Keratinocyte (primary cell): ENCODE measurements at regions not wholly inside any gene's neighbourhood (a gene's known extent, or its start where the extent isn't known, plus 50 kb on each side); places are given as distances from the start of the nearest gene placed in this dataset.

Source experiments
- DNase-seq: peaks from one replicate; pipeline ENCODE4 v3.0.0-alpha.2; 2011; ENCODE audit warnings: low read depth, missing footprints, low spot score
- FAIRE-seq: peaks from 2 replicates; lab custom pipeline; 2011; peaks lifted over from hg19 to GRCh38; lab: Jason Lieb, UNC
- H2AFZ ChIP-seq: 2 replicates; pipeline ENCODE4 v1.6.0; 2012; ENCODE audit warnings: low read length, control low read depth, inconsistent platforms; ENCODE audit not compliant: control insufficient read depth
- H3K27ac ChIP-seq: 2 replicates; pipeline ENCODE4 v1.5.1; 2011; ENCODE audit warnings: low read length; ENCODE audit not compliant: control insufficient read depth, insufficient read depth
- H3K27me3 ChIP-seq: 3 replicates; pipeline ENCODE4 v1.6.0; 2011; ENCODE audit warnings: low read length; ENCODE audit not compliant: control insufficient read depth, insufficient read depth; ENCODE audit errors: extremely low read depth
- H3K36me3 ChIP-seq, 2 experiments: 2 replicates in 1 of 2; 3 replicates in 1 of 2; pipeline ENCODE4 v1.5.1; 2011; ENCODE audit warnings: low read length in 2 of 2, mild to moderate bottlenecking in 1 of 2; ENCODE audit not compliant: control insufficient read depth in 2 of 2, insufficient read depth in 2 of 2; ENCODE audit errors: extremely low read depth in 1 of 2
- H3K4me1 ChIP-seq: 3 replicates; pipeline ENCODE4 v1.5.1; 2011; ENCODE audit warnings: low read length; ENCODE audit not compliant: control insufficient read depth, insufficient read depth; ENCODE audit errors: extremely low read depth
- H3K4me2 ChIP-seq: 3 replicates; pipeline ENCODE4 v1.6.0; 2011; ENCODE audit warnings: low read depth, low read length; ENCODE audit not compliant: control insufficient read depth, insufficient read depth; ENCODE audit errors: extremely low read depth
- H3K4me3 ChIP-seq, 3 experiments: fragments of 200-600 bp in 1 of 3; sonication (generic) in 1 of 3; 2 replicates in 2 of 3; 3 replicates in 1 of 3; pipeline ENCODE4 v1.5.1; 2011 to 2016; ENCODE audit warnings: low read length in 3 of 3, mild to moderate bottlenecking in 3 of 3, control low read depth in 2 of 3, inconsistent platforms in 1 of 3, low read depth in 1 of 3, mixed read lengths in 1 of 3, mixed run types in 1 of 3, moderate library complexity in 1 of 3; ENCODE audit not compliant: control insufficient read depth in 2 of 3, insufficient read depth in 2 of 3; ENCODE audit errors: extremely low read depth in 1 of 3
- H3K79me2 ChIP-seq: 2 replicates; pipeline ENCODE4 v1.6.0; 2012; ENCODE audit warnings: low read length; ENCODE audit not compliant: control insufficient read depth, insufficient read depth
- H3K9ac ChIP-seq: 3 replicates; pipeline ENCODE4 v1.6.0; 2011; ENCODE audit warnings: low read length; ENCODE audit not compliant: control insufficient read depth, insufficient read depth; ENCODE audit errors: extremely low read depth
- H3K9me1 ChIP-seq: 3 replicates; pipeline ENCODE4 v1.6.0; 2011; ENCODE audit warnings: low read length; ENCODE audit not compliant: control insufficient read depth, insufficient read depth; ENCODE audit errors: extremely low read depth
- H3K9me3 ChIP-seq: 2 replicates; pipeline ENCODE4 v1.5.1; 2012; ENCODE audit warnings: low read depth, low read length; ENCODE audit not compliant: control insufficient read depth
- H4K20me1 ChIP-seq: 3 replicates; pipeline ENCODE4 v1.6.0; 2011; ENCODE audit warnings: low read length; ENCODE audit not compliant: control insufficient read depth, insufficient read depth; ENCODE audit errors: extremely low read depth
- CTCF ChIP-seq, 3 experiments: IDR thresholded peaks in 1 of 3; conservative IDR thresholded peaks in 1 of 3; optimal IDR thresholded peaks in 1 of 3; 2 replicates in 2 of 3; 3 replicates in 1 of 3; pipeline versions ENCODE3 to v1.5.1; 2011; ENCODE audit warnings: low read length in 3 of 3, mild to moderate bottlenecking in 3 of 3, moderate library complexity in 2 of 3, control low read depth in 1 of 3, inconsistent platforms in 1 of 3; ENCODE audit not compliant: insufficient read depth in 2 of 3; ENCODE audit errors: extremely low read depth in 1 of 3
- EZH2 ChIP-seq: IDR thresholded peaks from one replicate; pipeline ENCODE4 v1.6.1; 2012; ENCODE audit warnings: inconsistent platforms, mild to moderate bottlenecking, low read length, moderate library complexity
- dilution Hi-C: fragments of 300-500 bp; cut with MboI; formaldehyde crosslinking; loops from one replicate; pipeline ENCODE4 v1.7.0; 2020; ENCODE audit warnings: low sequenced_read_pairs; ENCODE audit not compliant: extremely low pct_ligation_motif_present

GRCh38 chr16:61471023-61471422 is 565.2 kb downstream of the CDH8 start:
- no peak overlapping the region for H3K27ac ChIP-seq
- TF ChIP-seq CTCF (optimal IDR thresholded peaks at IDR 0.05 in 1 of 3, IDR thresholded peaks at IDR 0.05 in 1 of 3, conservative IDR thresholded peaks at IDR 0.05 in 1 of 3; ENCODE audit: extremely low read depth in 1 of 3, insufficient read depth in 2 of 3, low read length in 3 of 3), result no peak
- TF ChIP-seq EZH2, result no peak
- H3K9me3 ChIP-seq, result no peaks in the 10 kb centered on the region
- H3K4me3 ChIP-seq, result no peak overlapping the region
- H3K79me2 ChIP-seq, result no peaks in the 10 kb centered on the region
- H3K36me3 ChIP-seq, result no peaks in the 10 kb centered on the region
- no peaks in the 10 kb centered on the region for H4K20me1 ChIP-seq
- no peaks in the 10 kb centered on the region for H3K27me3 ChIP-seq
- FAIRE-seq (no peak), DNase-seq (no peak)
- H3K9ac ChIP-seq, result no peak overlapping the region
- no peak overlapping the region for H3K4me2 ChIP-seq
- no peak overlapping the region for H2AFZ ChIP-seq
- dilution Hi-C loops, result no loop called here
- H3K4me1 ChIP-seq, result no peaks in the 10 kb centered on the region
- H3K9me1 ChIP-seq, result no peaks in the 10 kb centered on the region

- Histone ChIP-seq H3K79me2 (no peaks in the 10 kb centered on the region), H3K4me3 (no peak overlapping the region), H4K20me1 (no peaks in the 10 kb centered on the region), H3K9ac (no peak overlapping the region), H3K4me2 (no peak overlapping the region), H3K27ac (no peak overlapping the region), H3K27me3 (no peaks in the 10 kb centered on the region), H3K36me3 (no peaks in the 10 kb centered on the region), H2AFZ (no peak overlapping the region), H3K9me1 (no peaks in the 10 kb centered on the region), H3K4me1 (no peaks in the 10 kb centered on the region), H3K9me3 (no peaks in the 10 kb centered on the region)
- DNase-seq (no peak), FAIRE-seq (no peak)
- TF ChIP-seq CTCF (optimal IDR thresholded peaks at IDR 0.05 in 1 of 3, IDR thresholded peaks at IDR 0.05 in 1 of 3, conservative IDR thresholded peaks at IDR 0.05 in 1 of 3; ENCODE audit: extremely low read depth in 1 of 3, insufficient read depth in 2 of 3, low read length in 3 of 3) (no peak), EZH2 (no peak)
- dilution Hi-C loops, result no loop called here
These were observed 571.0 kb downstream of the CDH8 start for GRCh38 chr16:61465285-61465684.
